A673 (cell line): ENCODE measurements at regions not wholly inside any gene's neighbourhood (a gene's known extent, or its start where the extent isn't known, plus 50 kb on each side); places are given as distances from the start of the nearest gene placed in this dataset.

ENCODE experiments used
- CTCF ChIP-seq: fragments of 300-800, 200-600 bp; sonication (generic); conservative IDR thresholded peaks from 2 replicates; pipeline ENCODE4 v1.5.1; 2017; ENCODE audit warnings: low read depth, mild to moderate bottlenecking, antibody characterized with exemption, low read length, moderate library complexity, mixed read lengths
- EZH2 ChIP-seq: fragments of 200-600 bp; sonication (generic); IDR thresholded peaks from 2 replicates; pipeline ENCODE4 v1.6.1; 2017; ENCODE audit warnings: borderline replicate concordance, low read depth, mild to moderate bottlenecking, mixed read lengths, antibody characterized with exemption, low read length; ENCODE audit not compliant: poor library complexity, severe bottlenecking

GRCh38 chr12:13602172-13602571, 379.2 kb downstream of the GRIN2B start:
- TF ChIP-seq CTCF (no peak), EZH2 (no peak)
